DMS153 (cell line): ENCODE measurements at regions not wholly inside any gene's neighbourhood (a gene's known extent, or its start where the extent isn't known, plus 50 kb on each side); places are given as distances from the start of the nearest gene placed in this dataset.
A peak's percentile ranks its signal among the peaks of the same experiment; 100 is the strongest.
"Not testable (repeated sequence)": the region's sequence is repeated elsewhere in the genome, so short reads cannot be mapped to it uniquely, and the experiment has no call there.

Source experiments
- DNase-seq: peaks from one replicate; lab custom pipeline; 2025; lab: John Stamatoyannopoulos, UW

GRCh38 chr12:11978726-11979384 lies 91.9 kb upstream of the BCL2L14 start:
- no peak for DNase-seq

- no peak for DNase-seq
These were observed 90.6 kb upstream of the BCL2L14 start for GRCh38 chr12:11980115-11980514.

GRCh38 chr12:11981121-11981733 lies 89.5 kb upstream of the BCL2L14 start:
- DNase-seq = no peak

GRCh38 chr12:11984417-11984816 lies 86.3 kb upstream of the BCL2L14 start:
- DNase-seq = no peak

GRCh38 chr12:11986165-11986564 lies 84.6 kb upstream of the BCL2L14 start:
- no peak for DNase-seq

- DNase-seq = no peak
These were observed 82.8 kb upstream of the BCL2L14 start for GRCh38 chr12:11987901-11988300.

- no peak for DNase-seq
These were observed 79.1 kb upstream of the BCL2L14 start for GRCh38 chr12:11991604-11992003.

GRCh38 chr12:11992515-11992914 lies 78.2 kb upstream of the BCL2L14 start:
- DNase-seq = no peak

GRCh38 chr12:11998307-11998943 lies 72.3 kb upstream of the BCL2L14 start:
- DNase-seq = not testable (repeated sequence)

GRCh38 chr12:11998944-11999315 lies 71.8 kb upstream of the BCL2L14 start:
- no peak for DNase-seq

- no peak for DNase-seq
These were observed 67.1 kb upstream of the BCL2L14 start for GRCh38 chr12:12003609-12004008.

- peak; percentile 4 for DNase-seq
These were observed 66.2 kb upstream of the BCL2L14 start for GRCh38 chr12:12004524-12004923.

- DNase-seq = no peak
These were observed 63.6 kb upstream of the BCL2L14 start for GRCh38 chr12:12007001-12007712.

- DNase-seq = no peak
These were observed 63.0 kb upstream of the BCL2L14 start for GRCh38 chr12:12007713-12008231.

- no peak for DNase-seq
These were observed 62.4 kb upstream of the BCL2L14 start for GRCh38 chr12:12008232-12008850.

- DNase-seq = peak; percentile 82
These were observed 61.7 kb upstream of the BCL2L14 start for GRCh38 chr12:12008931-12009611.

- DNase-seq = not testable (repeated sequence)
These were observed 60.9 kb upstream of the BCL2L14 start for GRCh38 chr12:12009749-12010276.

GRCh38 chr12:12010277-12011039 lies 60.3 kb upstream of the BCL2L14 start:
- no peak for DNase-seq

- no peak for DNase-seq
These were observed 58.9 kb upstream of the BCL2L14 start for GRCh38 chr12:12011880-12012260.

GRCh38 chr12:12015073-12015685 lies 55.6 kb upstream of the BCL2L14 start:
- DNase-seq = no peak
